PC-3 (cell line): ENCODE measurements at regions not wholly inside any gene's neighbourhood (a gene's known extent, or its start where the extent isn't known, plus 50 kb on each side); places are given as distances from the start of the nearest gene placed in this dataset.

ENCODE experiments used
- EZH2 ChIP-seq: fragments of 300-600 bp; sonication (generic); IDR thresholded peaks from one replicate; pipeline ENCODE4 v1.6.1; 2017; ENCODE audit warnings: antibody characterized with exemption, mild to moderate bottlenecking, low read length; ENCODE audit not compliant: unreplicated experiment
- EZH2phosphoT487 ChIP-seq: fragments of 300-600 bp; sonication (generic); IDR thresholded peaks from 2 replicates; pipeline ENCODE4 v1.6.1; 2018; ENCODE audit warnings: mild to moderate bottlenecking, antibody characterized with exemption, low read length, borderline replicate concordance
- TF ChIP-seq, protein P1 (sequence below): fragments of 300-600 bp; sonication (generic); conservative IDR thresholded peaks from 2 replicates; pipeline ENCODE4 v1.5.1; 2017; ENCODE audit warnings: antibody characterized with exemption, low read depth, mild to moderate bottlenecking, low read length

DNA sequence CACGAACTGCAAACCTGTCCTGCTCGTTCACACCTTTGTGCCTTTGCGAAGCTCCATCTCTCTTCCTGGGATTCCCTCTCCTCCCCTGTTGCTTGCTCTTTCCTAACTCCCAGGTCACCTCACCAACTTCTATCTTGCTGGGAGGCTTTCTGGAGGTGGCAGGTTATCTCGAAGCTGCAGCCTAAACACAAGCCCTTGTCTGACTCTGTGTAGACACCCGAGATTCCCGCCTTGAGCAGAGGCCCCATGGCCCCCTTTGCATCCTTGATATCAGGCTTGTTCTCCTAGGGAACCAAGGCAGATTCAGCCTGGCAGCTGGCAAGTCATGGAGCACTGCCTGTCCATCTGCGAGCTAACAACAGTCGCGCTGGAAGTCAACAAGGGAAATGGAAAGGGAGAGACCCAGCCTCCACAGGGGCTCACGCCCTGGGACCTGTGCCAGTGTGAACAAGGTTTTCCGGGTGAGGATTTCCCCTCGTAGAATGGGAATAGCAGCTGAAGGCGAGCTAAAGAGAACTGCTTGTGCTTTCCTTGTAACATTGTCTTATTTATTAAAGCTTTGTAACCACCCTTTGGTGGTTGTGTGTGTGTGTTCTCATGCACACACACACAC lies 109.5 kb upstream of the JUN start:
- TF ChIP-seq, protein P1, sequence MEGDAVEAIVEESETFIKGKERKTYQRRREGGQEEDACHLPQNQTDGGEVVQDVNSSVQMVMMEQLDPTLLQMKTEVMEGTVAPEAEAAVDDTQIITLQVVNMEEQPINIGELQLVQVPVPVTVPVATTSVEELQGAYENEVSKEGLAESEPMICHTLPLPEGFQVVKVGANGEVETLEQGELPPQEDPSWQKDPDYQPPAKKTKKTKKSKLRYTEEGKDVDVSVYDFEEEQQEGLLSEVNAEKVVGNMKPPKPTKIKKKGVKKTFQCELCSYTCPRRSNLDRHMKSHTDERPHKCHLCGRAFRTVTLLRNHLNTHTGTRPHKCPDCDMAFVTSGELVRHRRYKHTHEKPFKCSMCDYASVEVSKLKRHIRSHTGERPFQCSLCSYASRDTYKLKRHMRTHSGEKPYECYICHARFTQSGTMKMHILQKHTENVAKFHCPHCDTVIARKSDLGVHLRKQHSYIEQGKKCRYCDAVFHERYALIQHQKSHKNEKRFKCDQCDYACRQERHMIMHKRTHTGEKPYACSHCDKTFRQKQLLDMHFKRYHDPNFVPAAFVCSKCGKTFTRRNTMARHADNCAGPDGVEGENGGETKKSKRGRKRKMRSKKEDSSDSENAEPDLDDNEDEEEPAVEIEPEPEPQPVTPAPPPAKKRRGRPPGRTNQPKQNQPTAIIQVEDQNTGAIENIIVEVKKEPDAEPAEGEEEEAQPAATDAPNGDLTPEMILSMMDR: no peak
- no peak for TF ChIP-seq EZH2
- TF ChIP-seq EZH2phosphoT487: no peak
